ENCODE measurements at regions not wholly inside any gene's neighbourhood (a gene's known extent, or its start where the extent isn't known, plus 50 kb on each side); places are given as distances from the start of the nearest gene placed in this dataset.

GRCh38 chr1:222068101-222068500 lies 326.2 kb upstream of the DUSP10 start:
- in situ Hi-C loops (cut with MboI), result no loop called here
- H3K27ac ChIP-seq, result no peak overlapping the region
- no peak for DNase-seq

GRCh38 chr1:222066539-222066938 lies 324.6 kb upstream of the DUSP10 start:
- H3K9ac ChIP-seq, result no peak overlapping the region

More at GRCh38 chr1:222068101-222068500, 326.2 kb upstream of the DUSP10 start:
- Histone ChIP-seq H3K9me2 (ENCODE audit: insufficient read depth) (no peaks in the 10 kb centered on the region), H3K36me3 (ENCODE audit: low read depth) (no peaks in the 10 kb centered on the region), H3K27me3 (replicated peaks; ENCODE audit: insufficient read depth) (no peaks in the 10 kb centered on the region), H3K4me1 (ENCODE audit: insufficient read depth) (peaks cover 15% of the 10 kb centered on the region), H3K79me2 (ENCODE audit: insufficient read depth) (peaks cover 3% of the 10 kb centered on the region; the same call in 1 of the 2 replicates), H3K9me3 (ENCODE audit: low read depth) (no peaks in the 10 kb centered on the region), H3K9ac (no peak overlapping the region), H3K4me2 (ENCODE audit: unreplicated experiment) (no peak overlapping the region), H3F3A (ENCODE audit: insufficient read depth) (peaks cover 36% of the 10 kb centered on the region), H4K20me1 (ENCODE audit: insufficient read depth) (no peaks in the 10 kb centered on the region), H2AFZ (no peak overlapping the region), H3K4me3 (no peak overlapping the region)
- WGBS, 2 experiments (ENCODE audit: low coverage in 1 of 2, low lambda C conversion rate in 2 of 2, missing lambda C conversion rate in 2 of 2), result 91 to 98% methylated on average over 6 of the region's 6 CpGs
- TF ChIP-seq EZH2phosphoT487 (IDR thresholded peaks at IDR 0.05; ENCODE audit: insufficient read depth, low read depth) (no peak), EZH2 (IDR thresholded peaks at IDR 0.05; ENCODE audit: insufficient read depth, poor library complexity, severe bottlenecking) (no peak)

GRCh38 chr1:222065234-222065633 lies 323.3 kb upstream of the DUSP10 start:
- Histone ChIP-seq H3K9me2 (ENCODE audit: insufficient read depth) (no peaks in the 10 kb centered on the region), H3K4me3 (no peak overlapping the region), H3F3A (ENCODE audit: insufficient read depth) (peaks cover 26% of the 10 kb centered on the region), H4K20me1 (ENCODE audit: insufficient read depth) (no peaks in the 10 kb centered on the region), H3K27ac (peak overlapping the region; percentile 69), H3K79me2 (ENCODE audit: insufficient read depth) (peaks cover 4% of the 10 kb centered on the region), H3K36me3 (ENCODE audit: low read depth) (no peaks in the 10 kb centered on the region), H3K27me3 (replicated peaks; ENCODE audit: insufficient read depth) (no peaks in the 10 kb centered on the region), H2AFZ (no peak overlapping the region), H3K4me2 (ENCODE audit: unreplicated experiment) (no peak overlapping the region), H3K9ac (no peak overlapping the region), H3K9me3 (ENCODE audit: low read depth) (no peaks in the 10 kb centered on the region), H3K4me1 (ENCODE audit: insufficient read depth) (peaks cover 11% of the 10 kb centered on the region)
- 95 to 97% methylated on average over 3 of the region's 3 CpGs for WGBS, 2 experiments (ENCODE audit: low coverage in 1 of 2, low lambda C conversion rate in 2 of 2, missing lambda C conversion rate in 2 of 2)
- in situ Hi-C loops (cut with MboI), result no loop called here
- no peak for TF ChIP-seq EZH2 (IDR thresholded peaks at IDR 0.05; ENCODE audit: insufficient read depth, poor library complexity, severe bottlenecking)
- no peak for TF ChIP-seq EZH2phosphoT487 (IDR thresholded peaks at IDR 0.05; ENCODE audit: insufficient read depth, low read depth)
- DNase-seq, result no peak

More at GRCh38 chr1:222066539-222066938, 324.6 kb upstream of the DUSP10 start:
- Histone ChIP-seq H4K20me1 (ENCODE audit: insufficient read depth) (no peaks in the 10 kb centered on the region), H2AFZ (no peak overlapping the region), H3K9me2 (ENCODE audit: insufficient read depth) (no peaks in the 10 kb centered on the region), H3K79me2 (ENCODE audit: insufficient read depth) (peaks cover 3% of the 10 kb centered on the region; the same call in 1 of the 2 replicates), H3K9me3 (ENCODE audit: low read depth) (no peaks in the 10 kb centered on the region), H3K4me2 (ENCODE audit: unreplicated experiment) (no peak overlapping the region), H3K4me1 (ENCODE audit: insufficient read depth) (peaks cover 11% of the 10 kb centered on the region), H3K27ac (no peak overlapping the region), H3F3A (ENCODE audit: insufficient read depth) (peaks cover 26% of the 10 kb centered on the region), H3K4me3 (no peak overlapping the region), H3K36me3 (ENCODE audit: low read depth) (no peaks in the 10 kb centered on the region), H3K27me3 (replicated peaks; ENCODE audit: insufficient read depth) (no peaks in the 10 kb centered on the region)
- in situ Hi-C loops (cut with MboI), result no loop called here
- WGBS, 2 experiments (ENCODE audit: low coverage in 1 of 2, low lambda C conversion rate in 2 of 2, missing lambda C conversion rate in 2 of 2), result 50% methylated on average over 1 of the region's 1 CpG
- no peak for DNase-seq
- TF ChIP-seq EZH2 (IDR thresholded peaks at IDR 0.05; ENCODE audit: insufficient read depth, poor library complexity, severe bottlenecking) (no peak), EZH2phosphoT487 (IDR thresholded peaks at IDR 0.05; ENCODE audit: insufficient read depth, low read depth) (no peak)

GRCh38 chr1:222064388-222065211 lies 322.7 kb upstream of the DUSP10 start:
- no peaks in the 10 kb centered on the region for H4K20me1 ChIP-seq (ENCODE audit: insufficient read depth)
- peaks cover 26% of the 10 kb centered on the region for H3F3A ChIP-seq (ENCODE audit: insufficient read depth)
- H3K9ac ChIP-seq, result no peak overlapping the region
- H3K27ac ChIP-seq, result peak overlapping the region; percentile 69
- peaks cover 10% of the 10 kb centered on the region for H3K79me2 ChIP-seq (ENCODE audit: insufficient read depth)
- H3K9me2 ChIP-seq (ENCODE audit: insufficient read depth), result no peaks in the 10 kb centered on the region
- H3K27me3 ChIP-seq (replicated peaks; ENCODE audit: insufficient read depth), result no peaks in the 10 kb centered on the region
- H3K4me2 ChIP-seq (ENCODE audit: unreplicated experiment), result no peak overlapping the region
- H3K4me1 ChIP-seq (ENCODE audit: insufficient read depth), result peaks cover 17% of the 10 kb centered on the region
- H3K36me3 ChIP-seq (ENCODE audit: low read depth), result no peaks in the 10 kb centered on the region
- peak; percentile 87 for DNase-seq
- TF ChIP-seq EZH2phosphoT487 (IDR thresholded peaks at IDR 0.05; ENCODE audit: insufficient read depth, low read depth), result no peak
- TF ChIP-seq EZH2 (IDR thresholded peaks at IDR 0.05; ENCODE audit: insufficient read depth, poor library complexity, severe bottlenecking), result no peak
- no peak overlapping the region for H2AFZ ChIP-seq
- no peak overlapping the region for H3K4me3 ChIP-seq
- no peaks in the 10 kb centered on the region for H3K9me3 ChIP-seq (ENCODE audit: low read depth)
- in situ Hi-C loops (cut with MboI), result no loop called here
- 66 to 67% methylated on average over 3 of the region's 3 CpGs for WGBS, 2 experiments (ENCODE audit: low coverage in 1 of 2, low lambda C conversion rate in 2 of 2, missing lambda C conversion rate in 2 of 2)

All from GM23248 (cell line).